Activated CD8-positive, alpha-beta T cell treated with anti-CD3 and anti-CD28 coated beads, Interleukin-2, amount 10 ng/mL, durations not matched to agents 7 days and 5 days (primary cell): ENCODE measurements at regions not wholly inside any gene's neighbourhood (a gene's known extent, or its start where the extent isn't known, plus 50 kb on each side); places are given as distances from the start of the nearest gene placed in this dataset.

Experiments
- ATAC-seq: fragments of 150-1000 bp; cut with Tn5 transposase; one replicate; pipeline ENCODE4 v1.10.0; 2021; ENCODE audit warnings: moderate library complexity
- CTCF ChIA-PET: fragments of 350-600 bp; sonication (Branson Sonifier 250); formaldehyde crosslinking; loops from one replicate; lab custom pipeline; 2021; ENCODE audit warnings: antibody characterized with exemption; lab: Charles Lee
- POLR2A ChIA-PET: fragments of 350-600 bp; sonication (Branson Sonifier 250); formaldehyde crosslinking; loops from one replicate; lab custom pipeline; 2021; ENCODE audit warnings: antibody characterized with exemption; lab: Charles Lee
- DNase-seq: peaks from one replicate; pipeline ENCODE4 v3.0.0-alpha.2; 2020
- H3K27ac Mint-ChIP-seq: one replicate; pipeline ENCODE4 v1.8.0; 2021; ENCODE audit warnings: mild to moderate bottlenecking, mixed read lengths
- H3K27me3 Mint-ChIP-seq: one replicate; pipeline ENCODE4 v1.8.0; 2021; ENCODE audit warnings: low read depth, mixed read lengths
- H3K36me3 Mint-ChIP-seq: one replicate; pipeline ENCODE4 v1.8.0; 2021; ENCODE audit warnings: low read depth, mixed read lengths
- H3K4me1 Mint-ChIP-seq: one replicate; pipeline ENCODE4 v1.8.0; 2021; ENCODE audit warnings: low read depth, mixed read lengths
- H3K4me3 Mint-ChIP-seq: one replicate; pipeline ENCODE4 v1.8.0; 2021; ENCODE audit warnings: mild to moderate bottlenecking, mixed read lengths
- H3K9me3 Mint-ChIP-seq: one replicate; pipeline ENCODE4 v1.8.0; 2022; ENCODE audit warnings: mixed read lengths; ENCODE audit not compliant: insufficient read depth

DNA sequence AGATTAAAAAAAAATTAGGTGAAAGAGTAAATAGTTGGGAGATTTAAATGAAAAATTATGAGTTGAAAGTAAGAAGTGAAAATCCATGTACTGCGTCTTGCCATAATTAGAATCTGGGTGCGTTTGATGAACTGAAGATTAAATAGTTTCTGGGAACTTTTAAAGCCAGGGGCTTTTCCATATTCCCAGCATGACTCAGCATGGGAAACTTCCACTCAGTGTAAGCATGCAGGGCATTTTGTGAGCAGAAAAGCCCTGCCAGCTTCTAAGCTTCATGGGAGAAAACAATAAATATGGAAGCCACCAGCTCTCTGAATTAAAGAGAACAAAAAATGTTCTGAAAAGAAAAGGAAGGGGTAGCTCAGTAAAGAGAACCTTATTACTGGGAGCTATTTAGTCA is 62.0 kb upstream of the EDNRB start:
- no peak overlapping the region for H3K27ac Mint-ChIP-seq
- ChIA-PET POLR2A (no interaction called here), CTCF (no interaction called here)
- H3K4me3 Mint-ChIP-seq: no peak overlapping the region
- H3K4me1 Mint-ChIP-seq: no peaks in the 10 kb centered on the region
- no peak for ATAC-seq
- H3K27me3 Mint-ChIP-seq: peaks cover 2% of the 10 kb centered on the region
- DNase-seq: no peak
- H3K9me3 Mint-ChIP-seq: no peaks in the 10 kb centered on the region
- H3K36me3 Mint-ChIP-seq: no peaks in the 10 kb centered on the region

DNA sequence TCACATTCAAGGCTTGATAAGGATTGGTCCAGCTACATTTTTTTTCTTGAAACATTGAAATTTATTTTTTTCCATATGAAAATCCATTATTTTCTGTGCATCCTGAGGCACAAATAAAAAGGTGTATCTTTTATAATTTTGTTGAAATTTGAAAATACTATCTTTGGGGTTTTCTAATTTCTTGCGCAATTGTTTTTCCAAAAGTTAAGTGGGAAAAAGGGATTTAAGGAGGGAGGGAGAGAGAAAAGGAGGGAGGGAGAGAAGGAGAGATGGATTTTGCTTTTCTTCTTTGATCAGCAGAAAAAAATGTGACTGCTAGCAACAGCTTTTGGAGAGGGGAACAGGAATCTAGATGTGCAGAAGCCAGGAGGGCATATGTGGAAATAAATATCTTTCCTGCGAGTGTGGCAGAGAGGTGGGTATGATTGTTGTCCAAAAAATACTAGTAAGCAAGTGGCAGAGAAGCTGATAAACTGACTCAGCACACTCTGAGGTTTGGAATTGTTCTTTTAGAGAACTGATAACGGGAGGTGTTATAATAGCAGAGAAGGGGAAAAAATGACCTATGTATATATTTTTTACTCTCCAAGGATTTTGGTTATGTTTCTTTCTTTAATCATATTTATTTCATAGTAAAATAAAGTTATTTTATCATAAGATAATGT is 61.2 kb upstream of the EDNRB start:
- Mint-ChIP-seq H3K27me3 (no peaks in the 10 kb centered on the region), H3K4me1 (no peaks in the 10 kb centered on the region), H3K4me3 (no peak overlapping the region), H3K27ac (no peak overlapping the region), H3K36me3 (no peaks in the 10 kb centered on the region), H3K9me3 (no peaks in the 10 kb centered on the region)
- ChIA-PET CTCF (no interaction called here), POLR2A (no interaction called here)
- no peak for ATAC-seq
- DNase-seq: no peak

DNA sequence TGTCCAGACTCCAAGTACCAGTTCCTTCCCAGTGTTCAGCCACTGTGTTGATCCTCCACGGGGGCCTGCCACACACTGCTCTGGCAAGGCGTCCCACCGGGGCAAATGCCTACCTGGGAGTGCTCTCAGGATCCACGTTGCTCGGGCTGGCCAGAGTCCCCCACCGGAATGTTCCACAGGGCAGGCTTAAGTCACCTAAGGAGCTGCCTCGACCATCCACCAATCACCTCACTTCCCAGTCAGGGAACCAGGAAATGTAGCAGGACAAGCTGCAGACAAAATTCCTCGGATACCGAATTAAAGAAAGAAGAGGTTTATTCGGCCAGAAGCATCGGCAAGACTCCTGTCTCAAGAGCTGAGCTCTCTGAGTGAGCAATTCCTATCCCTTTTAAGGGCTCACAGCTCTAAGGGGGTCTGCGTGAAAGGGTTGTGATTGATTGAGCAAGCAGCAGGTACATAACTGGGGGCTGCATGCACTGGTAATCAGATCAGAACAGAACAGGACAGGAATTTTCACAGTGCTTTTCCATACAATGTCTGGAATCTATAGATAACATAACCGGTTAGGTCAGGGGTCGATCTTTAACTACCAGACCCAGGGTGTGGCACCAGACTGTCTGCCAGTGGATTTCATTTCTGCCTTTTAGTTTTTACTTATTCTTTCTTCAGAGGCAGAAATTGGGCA is 56.9 kb upstream of the EDNRB start:
- no peak overlapping the region for H3K27ac Mint-ChIP-seq
- H3K36me3 Mint-ChIP-seq: no peaks in the 10 kb centered on the region
- H3K9me3 Mint-ChIP-seq: no peaks in the 10 kb centered on the region
- no peaks in the 10 kb centered on the region for H3K27me3 Mint-ChIP-seq
- ATAC-seq (no peak), DNase-seq (no peak)
- no peaks in the 10 kb centered on the region for H3K4me1 Mint-ChIP-seq
- no peak overlapping the region for H3K4me3 Mint-ChIP-seq
- ChIA-PET POLR2A (no interaction called here), CTCF (no interaction called here)

DNA sequence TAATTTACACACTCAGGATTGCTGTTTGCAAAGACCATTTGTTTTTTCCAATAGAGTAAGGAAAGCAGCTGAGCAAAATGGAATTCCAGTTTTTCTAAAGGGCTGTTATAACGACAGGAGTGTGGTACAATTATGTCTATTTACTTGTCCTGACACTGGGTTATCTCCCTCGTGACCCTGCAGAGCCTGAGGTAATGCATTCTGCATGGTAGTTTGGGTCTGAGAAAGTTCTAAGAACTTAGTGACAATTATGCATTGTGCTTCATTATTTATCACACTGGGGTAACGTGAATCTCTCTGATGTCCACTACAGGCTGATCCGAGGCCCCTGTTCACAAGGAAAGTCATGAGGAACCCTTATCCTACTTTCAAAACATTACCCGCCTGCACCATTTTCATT is 50.7 kb upstream of the EDNRB start:
- ChIA-PET CTCF (no interaction called here), POLR2A (no interaction called here)
- no peaks in the 10 kb centered on the region for H3K9me3 Mint-ChIP-seq
- ATAC-seq (no peak), DNase-seq (no peak)
- H3K4me1 Mint-ChIP-seq: no peaks in the 10 kb centered on the region
- no peak overlapping the region for H3K27ac Mint-ChIP-seq
- no peak overlapping the region for H3K4me3 Mint-ChIP-seq
- H3K36me3 Mint-ChIP-seq: no peaks in the 10 kb centered on the region
- H3K27me3 Mint-ChIP-seq: no peaks in the 10 kb centered on the region
